ENCODE measurements at regions not wholly inside any gene's neighbourhood (a gene's known extent, or its start where the extent isn't known, plus 50 kb on each side); places are given as distances from the start of the nearest gene placed in this dataset.

GRCh38 chrX:23127586-23127985 lies 127.8 kb downstream of the DDX53 start:
- Histone ChIP-seq H3K36me3 (ENCODE audit: control insufficient read depth, insufficient read depth, low read length) (no peaks in the 10 kb centered on the region), H3K4me3 (ENCODE audit: low read depth, low read length) (no peak overlapping the region), H3K27me3 (ENCODE audit: control insufficient read depth, insufficient read depth, low read length) (no peaks in the 10 kb centered on the region)
- ChIA-PET CTCF (no interaction called here), POLR2A (no interaction called here)
- TF ChIP-seq CTCF (IDR thresholded peaks at IDR 0.05; ENCODE audit: insufficient read depth, low read depth, low read length), result no peak
- no peak for DNase-seq (ENCODE audit: low read depth)

GRCh38 chrX:23133551-23133950 lies 133.8 kb downstream of the DDX53 start:
- no peaks in the 10 kb centered on the region for H3K27me3 ChIP-seq (ENCODE audit: control insufficient read depth, insufficient read depth, low read length)
- ChIA-PET POLR2A (no interaction called here), CTCF (no interaction called here)
- DNase-seq (ENCODE audit: low read depth), result no peak
- H3K4me3 ChIP-seq (ENCODE audit: low read depth, low read length), result no peak overlapping the region
- H3K36me3 ChIP-seq (ENCODE audit: control insufficient read depth, insufficient read depth, low read length), result no peaks in the 10 kb centered on the region
- no peak for TF ChIP-seq CTCF (IDR thresholded peaks at IDR 0.05; ENCODE audit: insufficient read depth, low read depth, low read length)

- no peak for TF ChIP-seq CTCF (IDR thresholded peaks at IDR 0.05; ENCODE audit: insufficient read depth, low read depth, low read length)
- DNase-seq (ENCODE audit: low read depth), result no peak
- Histone ChIP-seq H3K27me3 (ENCODE audit: control insufficient read depth, insufficient read depth, low read length) (no peaks in the 10 kb centered on the region), H3K36me3 (ENCODE audit: control insufficient read depth, insufficient read depth, low read length) (no peaks in the 10 kb centered on the region), H3K4me3 (ENCODE audit: low read depth, low read length) (no peak overlapping the region)
- POLR2A ChIA-PET, result no interaction called here
- CTCF ChIA-PET, result no interaction called here
Measured at GRCh38 chrX:23134136-23134535, 134.4 kb downstream of the DDX53 start.

GRCh38 chrX:23136816-23137215 lies 137.1 kb downstream of the DDX53 start:
- CTCF ChIA-PET, result no interaction called here
- Histone ChIP-seq H3K4me3 (ENCODE audit: low read depth, low read length) (no peak overlapping the region), H3K36me3 (ENCODE audit: control insufficient read depth, insufficient read depth, low read length) (no peaks in the 10 kb centered on the region), H3K27me3 (ENCODE audit: control insufficient read depth, insufficient read depth, low read length) (no peaks in the 10 kb centered on the region)
- no peak for DNase-seq (ENCODE audit: low read depth)
- POLR2A ChIA-PET, result no interaction called here
- no peak for TF ChIP-seq CTCF (IDR thresholded peaks at IDR 0.05; ENCODE audit: insufficient read depth, low read depth, low read length)

- no peak for DNase-seq (ENCODE audit: low read depth)
- POLR2A ChIA-PET, result no interaction called here
- Histone ChIP-seq H3K4me3 (ENCODE audit: low read depth, low read length) (no peak overlapping the region), H3K27me3 (ENCODE audit: control insufficient read depth, insufficient read depth, low read length) (no peaks in the 10 kb centered on the region), H3K36me3 (ENCODE audit: control insufficient read depth, insufficient read depth, low read length) (no peaks in the 10 kb centered on the region)
- no peak for TF ChIP-seq CTCF (IDR thresholded peaks at IDR 0.05; ENCODE audit: insufficient read depth, low read depth, low read length)
- CTCF ChIA-PET, result no interaction called here
Measured at GRCh38 chrX:23168291-23168690, 166.4 kb upstream of the PTCHD1 start.
